GM18508 (cell line): ENCODE measurements at regions not wholly inside any gene's neighbourhood (a gene's known extent, or its start where the extent isn't known, plus 50 kb on each side); places are given as distances from the start of the nearest gene placed in this dataset.
"Not testable (repeated sequence)": the region's sequence is repeated elsewhere in the genome, so short reads cannot be mapped to it uniquely, and the experiment has no call there.

ENCODE experiments used
- ATAC-seq: cut with Tn5 transposase; IDR thresholded peaks from one replicate; pipeline ENCODE4 v1.9.1; 2021; ENCODE audit warnings: moderate number of reproducible peaks; ENCODE audit not compliant: insufficient read depth, unreplicated experiment

GRCh38 chr1:188949701-188950100 lies 1528.0 kb downstream of the BRINP3 start:
- no peak for ATAC-seq

GRCh38 chr1:188958461-188959115 lies 1519.1 kb downstream of the BRINP3 start:
- no peak for ATAC-seq

- ATAC-seq = no peak
Observed at GRCh38 chr1:188986745-188987417, 1490.8 kb downstream of the BRINP3 start.

- no peak for ATAC-seq
Observed at GRCh38 chr1:188988589-188988988, 1489.1 kb downstream of the BRINP3 start.

- no peak for ATAC-seq
Observed at GRCh38 chr1:188991221-188991930, 1486.3 kb downstream of the BRINP3 start.

GRCh38 chr1:189007824-189008223 lies 1469.8 kb downstream of the BRINP3 start:
- ATAC-seq = no peak

- ATAC-seq = no peak
Observed at GRCh38 chr1:189021577-189021976, 1456.1 kb downstream of the BRINP3 start.

- no peak for ATAC-seq
Observed at GRCh38 chr1:189022015-189022414, 1455.6 kb downstream of the BRINP3 start.

- no peak for ATAC-seq
Observed at GRCh38 chr1:189027512-189027911, 1450.2 kb downstream of the BRINP3 start.

GRCh38 chr1:189033169-189033568 lies 1444.5 kb downstream of the BRINP3 start:
- no peak for ATAC-seq

- no peak for ATAC-seq
Observed at GRCh38 chr1:189036628-189037027, 1441.0 kb downstream of the BRINP3 start.

GRCh38 chr1:189046127-189046526 lies 1431.5 kb downstream of the BRINP3 start:
- ATAC-seq = no peak

GRCh38 chr1:189084811-189085210 lies 1392.9 kb downstream of the BRINP3 start:
- no peak for ATAC-seq

GRCh38 chr1:189103956-189104355 lies 1373.7 kb downstream of the BRINP3 start:
- ATAC-seq = no peak

GRCh38 chr1:189117072-189117770 lies 1360.4 kb downstream of the BRINP3 start:
- ATAC-seq = no peak

- ATAC-seq = no peak
Observed at GRCh38 chr1:189121941-189122340, 1355.7 kb downstream of the BRINP3 start.

GRCh38 chr1:189125694-189126093 lies 1352.0 kb downstream of the BRINP3 start:
- ATAC-seq = no peak

GRCh38 chr1:189131576-189131975 lies 1346.1 kb downstream of the BRINP3 start:
- ATAC-seq = no peak

GRCh38 chr1:189139748-189140147 lies 1337.9 kb downstream of the BRINP3 start:
- ATAC-seq = not testable (repeated sequence)

- no peak for ATAC-seq
Observed at GRCh38 chr1:189141056-189141455, 1336.6 kb downstream of the BRINP3 start.
